ENCODE measurements at regions not wholly inside any gene's neighbourhood (a gene's known extent, or its start where the extent isn't known, plus 50 kb on each side); places are given as distances from the start of the nearest gene placed in this dataset.

DNA sequence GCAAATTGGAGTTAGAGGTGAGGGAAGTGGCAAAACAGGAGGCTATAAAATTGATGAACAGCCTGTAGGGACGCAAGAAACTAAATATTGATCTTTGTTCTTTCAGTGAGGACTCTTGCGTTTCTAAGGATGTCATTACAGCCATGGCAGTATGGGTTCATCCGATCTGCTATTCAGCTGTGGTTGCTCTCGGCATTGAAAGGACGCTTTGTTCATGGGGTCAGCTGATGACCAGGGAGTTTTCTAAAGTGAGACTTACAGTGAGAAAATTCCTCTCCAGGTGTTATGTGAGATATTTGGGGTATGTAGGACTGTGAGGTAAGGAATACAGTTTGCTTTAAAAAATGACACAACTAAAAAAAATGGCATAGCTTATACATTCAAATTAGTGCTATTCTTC lies 52.7 kb upstream of the PELI1 start:
- DNase-seq: no peak
- no peak for ATAC-seq (replicated peaks)
- H3K4me3 Mint-ChIP-seq: no peak overlapping the region
- H3K4me1 Mint-ChIP-seq: peaks cover 12 to 29% of the 10 kb centered on the region in 2 donors
- H3K27me3 Mint-ChIP-seq: peaks cover 0 to 11% of the 10 kb centered on the region in 2 donors
- H3K9me3 Mint-ChIP-seq: no peaks in the 10 kb centered on the region
- no peak overlapping the region for H3K27ac Mint-ChIP-seq
- H3K36me3 Mint-ChIP-seq: no peaks in the 10 kb centered on the region

DNA sequence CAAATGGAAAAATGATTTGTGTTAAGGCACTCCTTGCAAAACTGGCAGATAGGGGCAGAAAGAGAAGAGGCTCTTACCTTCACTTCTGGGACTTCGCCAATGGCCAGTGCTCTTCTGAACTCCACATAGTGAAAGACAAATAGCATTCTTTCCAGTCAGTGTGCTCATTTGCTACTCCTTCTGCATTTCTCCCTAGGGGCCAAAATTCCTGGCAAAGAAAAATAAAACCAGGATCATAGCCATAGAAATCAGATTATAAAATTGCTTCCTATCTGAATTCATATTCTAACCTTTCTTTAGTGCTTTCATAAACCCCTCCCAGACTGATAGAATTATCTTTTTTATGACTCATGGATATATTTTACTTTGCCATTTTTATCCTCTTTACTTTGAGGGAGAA lies 56.9 kb upstream of the PELI1 start:
- peaks cover 22 to 44% of the 10 kb centered on the region in 2 donors for H3K4me1 Mint-ChIP-seq
- no peaks in the 10 kb centered on the region for H3K36me3 Mint-ChIP-seq
- H3K27me3 Mint-ChIP-seq: peaks cover 0 to 6% of the 10 kb centered on the region in 2 donors
- no peaks in the 10 kb centered on the region for H3K9me3 Mint-ChIP-seq
- DNase-seq (no peak), ATAC-seq (replicated peaks) (no peak)
- H3K27ac Mint-ChIP-seq: no peak overlapping the region
- H3K4me3 Mint-ChIP-seq: no peak overlapping the region

DNA sequence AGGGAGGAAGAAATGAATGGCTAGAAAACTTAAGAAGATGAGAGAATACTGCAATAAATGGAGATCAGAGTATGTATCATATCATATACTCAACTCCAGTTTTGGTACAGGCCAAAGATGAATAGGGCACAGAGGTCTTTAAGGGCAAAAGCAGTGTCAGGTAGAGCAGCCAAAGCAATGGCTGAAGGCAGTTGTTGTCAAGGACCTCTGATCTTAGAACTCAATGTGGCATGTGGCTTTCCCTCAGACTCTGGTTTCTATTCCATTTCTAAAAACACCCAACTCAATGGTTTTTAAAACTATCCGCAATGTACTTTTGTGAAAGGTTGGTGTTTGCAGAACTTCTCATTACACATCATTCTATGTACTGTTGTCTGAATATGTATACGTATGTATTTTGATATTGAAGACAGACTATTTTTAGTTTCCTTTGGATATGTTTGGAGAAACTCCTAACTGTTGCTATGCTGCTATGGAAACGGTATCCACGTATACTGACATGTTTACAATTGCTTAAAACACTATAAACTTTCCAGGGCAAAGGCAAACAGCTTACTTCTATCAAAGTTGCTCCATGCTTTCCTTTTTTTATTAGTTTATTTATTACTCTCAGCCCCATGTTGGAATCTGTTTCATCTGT lies 58.1 kb upstream of the PELI1 start:
- Mint-ChIP-seq H3K9me3 (no peaks in the 10 kb centered on the region), H3K4me3 (no peak overlapping the region), H3K27me3 (peaks cover 0 to 5% of the 10 kb centered on the region in 2 donors), H3K27ac (no peak overlapping the region), H3K4me1 (peaks cover 31 to 56% of the 10 kb centered on the region in 2 donors), H3K36me3 (no peaks in the 10 kb centered on the region)
- DNase-seq (no peak), ATAC-seq (replicated peaks) (no peak)

GRCh38 chr2:64203131-64203857 lies 59.1 kb upstream of the PELI1 start:
- H3K4me1 Mint-ChIP-seq: peaks cover 29 to 58% of the 10 kb centered on the region in 2 donors

DNA sequence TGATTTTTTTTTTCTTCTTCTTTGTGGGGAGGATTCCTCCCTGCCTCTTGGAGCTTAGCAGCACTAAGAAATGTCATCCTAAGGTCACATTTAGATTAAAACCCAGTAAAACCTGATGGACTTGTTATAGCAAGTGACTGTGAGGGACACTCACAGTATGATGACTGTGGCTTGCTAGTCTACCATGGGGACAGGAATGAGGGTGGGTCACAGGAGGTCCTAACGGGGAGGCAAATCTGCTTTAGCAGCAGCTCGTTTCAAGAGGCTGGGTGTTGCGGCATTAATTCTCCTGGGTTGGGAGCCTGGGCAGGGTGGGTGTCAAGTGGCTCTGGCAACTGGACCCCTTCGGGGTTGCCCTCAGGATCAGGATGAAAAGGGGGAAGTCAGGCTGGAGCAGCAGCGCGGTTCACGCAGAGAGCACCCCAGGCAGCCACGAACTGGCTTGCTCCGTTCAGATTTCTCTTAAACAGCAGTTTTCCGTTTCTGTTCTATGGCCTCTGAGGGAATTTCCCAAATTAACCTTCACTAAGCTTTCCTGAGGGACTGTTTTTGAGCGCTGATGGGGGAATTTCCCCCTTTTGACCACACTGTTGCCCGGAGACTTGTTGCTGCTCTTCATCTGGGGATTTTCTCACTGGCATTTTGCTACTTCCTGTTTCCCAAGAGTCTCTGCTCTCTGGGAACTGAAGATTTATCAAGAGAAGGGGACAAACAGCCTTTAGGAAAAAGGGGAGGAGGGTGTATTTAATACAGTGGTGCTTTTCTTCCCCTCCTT lies 59.8 kb upstream of the PELI1 start:
- Mint-ChIP-seq H3K9me3 (no peaks in the 10 kb centered on the region), H3K27me3 (no peaks in the 10 kb centered on the region), H3K4me1 (peaks cover 32 to 65% of the 10 kb centered on the region in 2 donors), H3K27ac (peak overlapping the region; percentile 96), H3K4me3 (peak overlapping the region; percentile 60 to 72), H3K36me3 (no peaks in the 10 kb centered on the region)
- peak; percentile 72 for DNase-seq
- ATAC-seq (replicated peaks): peak; percentile 79 to 80

More at GRCh38 chr2:64203131-64203857, 59.1 kb upstream of the PELI1 start:
- no peak for DNase-seq
- ATAC-seq (replicated peaks): no peak
- Mint-ChIP-seq H3K27me3 (no peaks in the 10 kb centered on the region), H3K9me3 (no peaks in the 10 kb centered on the region), H3K4me3 (peak overlapping the region; percentile 60 to 72), H3K36me3 (no peaks in the 10 kb centered on the region), H3K27ac (peak overlapping the region; percentile 96)

DNA sequence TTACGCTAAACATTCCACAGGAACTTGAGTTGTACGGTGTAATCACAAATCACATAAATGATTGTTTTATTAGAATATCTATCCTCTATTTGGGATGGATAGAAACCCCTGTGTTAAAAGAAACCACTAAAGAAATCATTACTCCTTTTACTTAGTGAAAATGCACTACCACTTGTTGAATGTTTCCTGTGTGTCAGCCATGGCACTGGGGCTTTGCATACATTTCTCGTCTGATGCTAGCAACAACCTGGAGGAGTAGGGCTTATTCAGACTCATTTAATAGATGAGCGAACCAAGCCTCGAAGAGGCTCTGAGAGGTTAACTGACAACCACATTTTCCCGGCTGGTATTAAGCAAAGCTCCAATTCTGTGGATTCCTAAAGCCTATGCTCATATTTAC lies 60.5 kb upstream of the PELI1 start:
- ATAC-seq (replicated peaks) (peak; percentile 24 to 39), DNase-seq (no peak)
- Mint-ChIP-seq H3K36me3 (no peaks in the 10 kb centered on the region), H3K27ac (peak overlapping the region; percentile 96), H3K27me3 (no peaks in the 10 kb centered on the region), H3K4me1 (peaks cover 37 to 72% of the 10 kb centered on the region in 2 donors), H3K4me3 (peak overlapping the region; percentile 60 to 72), H3K9me3 (no peaks in the 10 kb centered on the region)

DNA sequence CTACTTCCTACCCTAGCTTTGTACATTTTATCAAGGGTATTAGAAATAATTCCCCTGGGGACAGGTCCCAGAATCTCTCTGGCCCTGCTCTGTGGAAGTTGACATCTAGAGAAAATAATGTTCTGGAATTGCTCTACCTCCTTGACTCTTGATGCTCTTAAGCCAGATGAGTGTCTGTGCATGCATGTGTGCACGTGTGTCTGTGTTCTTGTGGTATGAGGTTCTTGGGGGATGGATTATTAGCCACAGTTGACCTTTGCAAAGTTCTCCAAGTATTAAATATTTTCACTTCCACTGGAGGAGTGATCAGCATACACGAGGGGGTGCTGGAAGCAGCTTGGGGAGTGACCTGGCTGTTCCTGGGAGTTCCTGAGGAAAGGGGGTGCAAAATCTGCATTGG lies 61.2 kb upstream of the PELI1 start:
- Mint-ChIP-seq H3K9me3 (no peaks in the 10 kb centered on the region), H3K36me3 (no peaks in the 10 kb centered on the region), H3K27me3 (no peaks in the 10 kb centered on the region), H3K4me3 (peak overlapping the region; percentile 4 to 17), H3K4me1 (peaks cover 37 to 77% of the 10 kb centered on the region in 2 donors), H3K27ac (peak overlapping the region; percentile 20)
- DNase-seq (no peak), ATAC-seq (replicated peaks) (peak; percentile 35 to 54)

DNA sequence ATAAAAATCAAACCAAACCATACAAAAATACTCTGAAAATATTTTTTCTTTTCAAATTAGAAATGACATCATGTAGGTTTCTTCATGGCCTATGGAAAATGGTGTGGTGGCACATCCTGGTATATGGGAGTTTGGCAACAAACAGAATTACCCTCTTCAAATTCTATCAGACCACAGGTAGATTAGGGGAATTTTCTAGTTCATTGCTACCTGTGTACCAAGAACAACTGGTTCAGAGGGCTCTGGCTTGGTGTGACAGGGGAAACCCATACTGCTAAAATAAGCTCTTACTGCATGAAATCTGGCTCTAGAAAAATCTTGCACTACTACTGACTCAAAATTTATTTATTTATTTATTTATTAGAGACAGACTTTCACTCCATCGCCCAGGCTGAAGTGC lies 63.4 kb upstream of the PELI1 start:
- H3K4me3 Mint-ChIP-seq: no peak overlapping the region
- H3K4me1 Mint-ChIP-seq: peaks cover 50 to 93% of the 10 kb centered on the region in 2 donors
- peaks cover 0 to 2% of the 10 kb centered on the region in 2 donors for H3K9me3 Mint-ChIP-seq
- no peak for DNase-seq
- ATAC-seq (replicated peaks): peak; percentile 53 to 70
- no peaks in the 10 kb centered on the region for H3K27me3 Mint-ChIP-seq
- no peaks in the 10 kb centered on the region for H3K36me3 Mint-ChIP-seq
- peak overlapping the region; percentile 76 for H3K27ac Mint-ChIP-seq

DNA sequence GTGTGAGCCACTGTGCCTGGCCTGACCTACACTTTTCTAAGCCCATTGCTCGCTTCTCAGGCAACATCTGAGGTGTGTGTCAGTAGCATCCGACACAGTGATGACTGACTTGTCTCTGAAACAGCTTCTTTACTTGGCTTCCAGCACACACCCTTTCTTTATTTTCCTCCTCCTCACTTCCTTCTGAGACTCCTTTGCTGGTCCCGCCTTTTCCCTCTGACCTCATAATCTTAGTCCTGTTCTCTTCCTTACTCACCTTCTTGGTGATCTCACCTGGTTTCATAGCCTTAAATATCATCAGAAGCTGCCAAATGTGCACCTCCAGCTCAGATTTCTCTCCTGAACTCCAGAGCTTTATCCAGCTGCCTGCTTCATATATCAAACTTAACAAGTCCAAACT lies 66.6 kb upstream of the PELI1 start:
- H3K9me3 Mint-ChIP-seq: peaks cover 0 to 2% of the 10 kb centered on the region in 2 donors
- H3K4me1 Mint-ChIP-seq: peaks cover 47 to 87% of the 10 kb centered on the region in 2 donors
- ATAC-seq (replicated peaks): no peak
- H3K27ac Mint-ChIP-seq: peak overlapping the region; percentile 65
- no peak overlapping the region for H3K4me3 Mint-ChIP-seq
- no peak for DNase-seq
- H3K36me3 Mint-ChIP-seq: no peaks in the 10 kb centered on the region
- H3K27me3 Mint-ChIP-seq: no peaks in the 10 kb centered on the region

- H3K27ac Mint-ChIP-seq: peak overlapping the region; percentile 65
- no peak for DNase-seq
- peaks cover 49 to 85% of the 10 kb centered on the region in 2 donors for H3K4me1 Mint-ChIP-seq
- H3K36me3 Mint-ChIP-seq: no peaks in the 10 kb centered on the region
- no peak overlapping the region for H3K4me3 Mint-ChIP-seq
- H3K9me3 Mint-ChIP-seq: peaks cover 0 to 2% of the 10 kb centered on the region in 2 donors
- no peaks in the 10 kb centered on the region for H3K27me3 Mint-ChIP-seq
- ATAC-seq (replicated peaks): no peak
These were observed 67.2 kb upstream of the PELI1 start for GRCh38 chr2:64211276-64211921.

DNA sequence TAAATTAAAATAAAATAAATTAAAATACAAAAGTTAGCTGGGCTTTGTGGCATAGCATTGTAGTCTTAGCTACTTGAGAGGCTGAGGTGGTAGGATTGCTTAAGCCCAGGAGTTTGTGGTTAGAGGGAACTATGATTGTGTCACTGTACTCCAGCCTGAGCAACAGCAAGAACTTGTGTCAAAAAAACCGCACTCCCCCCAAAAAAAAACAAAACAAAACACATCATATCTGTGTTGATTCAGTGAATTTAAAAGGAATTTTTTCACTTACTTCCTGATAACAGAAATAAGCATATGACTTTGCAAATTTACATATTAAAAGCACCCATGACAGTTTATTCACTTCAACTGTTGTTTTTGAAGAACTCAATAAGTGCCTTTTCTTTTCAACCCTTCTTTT lies 68.1 kb upstream of the PELI1 start:
- Mint-ChIP-seq H3K4me1 (peaks cover 40 to 82% of the 10 kb centered on the region in 2 donors), H3K9me3 (peaks cover 0 to 2% of the 10 kb centered on the region in 2 donors), H3K4me3 (no peak overlapping the region), H3K36me3 (no peaks in the 10 kb centered on the region), H3K27ac (peak overlapping the region; percentile 85), H3K27me3 (no peaks in the 10 kb centered on the region)
- ATAC-seq (replicated peaks) (no peak), DNase-seq (no peak)

GRCh38 chr2:64212801-64213321 lies 68.6 kb upstream of the PELI1 start:
- Mint-ChIP-seq H3K4me3 (peak overlapping the region; percentile 46 to 50), H3K36me3 (no peaks in the 10 kb centered on the region), H3K9me3 (peaks cover 0 to 2% of the 10 kb centered on the region in 2 donors), H3K27me3 (no peaks in the 10 kb centered on the region), H3K4me1 (peaks cover 41 to 81% of the 10 kb centered on the region in 2 donors), H3K27ac (peak overlapping the region; percentile 85)
- DNase-seq (peak; percentile 20), ATAC-seq (replicated peaks) (peak; percentile 36)

GRCh38 chr2:64213532-64214275 lies 69.5 kb upstream of the PELI1 start:
- peaks cover 40 to 76% of the 10 kb centered on the region in 2 donors for H3K4me1 Mint-ChIP-seq
- DNase-seq (peak; percentile 57), ATAC-seq (replicated peaks) (peak; percentile 79 to 81)
- peaks cover 0 to 2% of the 10 kb centered on the region in 2 donors for H3K9me3 Mint-ChIP-seq
- peak overlapping the region; percentile 74 to 76 for H3K4me3 Mint-ChIP-seq
- no peaks in the 10 kb centered on the region for H3K27me3 Mint-ChIP-seq
- no peaks in the 10 kb centered on the region for H3K36me3 Mint-ChIP-seq
- H3K27ac Mint-ChIP-seq: peak overlapping the region; percentile 97

All from stimulated activated naive B cell treated with anti-CD40 and anti-IgM and Interleukin-4, amounts not matched to agents 10 μg/mL and 1 μg/mL and 100 μg/mL, for 72 hours (primary cell).